Stimulated activated CD8-positive, alpha-beta memory T cell treated with anti-CD3 and anti-CD28 coated beads, Interleukin-7, amount 100 ng/mL, for 4 hours (primary cell): ENCODE measurements at regions not wholly inside any gene's neighbourhood (a gene's known extent, or its start where the extent isn't known, plus 50 kb on each side); places are given as distances from the start of the nearest gene placed in this dataset.

Source experiments
- DNase-seq, 2 donors: peaks; one replicate each; pipeline ENCODE4 v3.0.0-alpha.2; 2020; ENCODE audit warnings: low read depth in 2 of 2

DNA sequence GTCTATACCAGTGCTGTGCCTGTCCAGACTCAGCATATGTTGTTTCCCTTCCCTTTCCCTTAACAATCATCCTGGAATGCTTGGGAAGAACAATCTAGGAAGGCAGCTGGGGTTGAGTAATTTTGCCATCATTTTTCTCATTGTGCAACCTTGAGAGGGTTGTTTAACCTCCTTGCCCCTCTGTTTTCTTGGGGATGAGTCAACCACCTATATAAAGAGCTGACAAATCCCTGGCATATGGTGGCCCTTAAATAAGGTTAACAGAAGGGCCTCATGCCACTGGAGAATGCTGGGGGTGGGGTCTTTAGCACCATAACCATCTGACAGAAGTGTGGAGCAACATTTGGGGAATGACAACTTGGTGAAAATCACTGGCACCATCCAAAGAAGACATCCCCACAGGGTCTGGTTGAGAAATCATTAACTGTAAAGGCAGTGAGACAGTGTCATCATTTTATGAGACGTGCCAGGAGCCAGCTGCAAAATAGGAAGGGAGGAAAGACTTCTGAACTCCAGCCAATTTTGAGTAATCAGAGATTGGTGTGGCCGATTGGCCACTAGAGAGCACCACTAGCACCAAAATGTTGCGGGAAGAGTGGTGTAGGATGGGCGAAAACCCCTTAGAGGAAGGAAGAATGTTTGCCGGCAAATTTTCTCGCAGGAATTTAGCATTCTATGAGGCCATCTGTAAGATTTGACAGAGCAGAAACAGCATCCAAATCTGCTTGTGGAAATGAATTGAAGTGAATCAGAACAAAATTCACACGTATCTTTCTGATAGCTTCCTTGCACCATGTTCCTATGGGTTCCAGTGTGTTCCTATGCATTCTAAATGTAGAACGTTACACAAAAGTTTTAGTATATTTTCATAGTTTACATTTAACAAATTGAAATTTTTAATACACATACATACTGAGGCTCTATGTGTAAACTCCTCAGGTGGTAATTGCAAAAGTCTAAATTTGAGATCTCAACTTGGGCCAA is 113.8 kb downstream of the MSX2 start:
- no peak for DNase-seq

GRCh38 chr5:174834081-174834480 is 109.7 kb downstream of the MSX2 start:
- no peak for DNase-seq

- DNase-seq = no peak
Measured at GRCh38 chr5:174832811-174833210, 108.4 kb downstream of the MSX2 start.

- no peak for DNase-seq
Measured at GRCh38 chr5:174832025-174832424, 107.6 kb downstream of the MSX2 start.

- no peak for DNase-seq
Measured at GRCh38 chr5:174831031-174831660, 106.8 kb downstream of the MSX2 start.

- DNase-seq = no peak
Measured at GRCh38 chr5:174829511-174829864, 105.1 kb downstream of the MSX2 start.

- DNase-seq = no peak
Measured at GRCh38 chr5:174828804-174829510, 104.6 kb downstream of the MSX2 start.

DNA sequence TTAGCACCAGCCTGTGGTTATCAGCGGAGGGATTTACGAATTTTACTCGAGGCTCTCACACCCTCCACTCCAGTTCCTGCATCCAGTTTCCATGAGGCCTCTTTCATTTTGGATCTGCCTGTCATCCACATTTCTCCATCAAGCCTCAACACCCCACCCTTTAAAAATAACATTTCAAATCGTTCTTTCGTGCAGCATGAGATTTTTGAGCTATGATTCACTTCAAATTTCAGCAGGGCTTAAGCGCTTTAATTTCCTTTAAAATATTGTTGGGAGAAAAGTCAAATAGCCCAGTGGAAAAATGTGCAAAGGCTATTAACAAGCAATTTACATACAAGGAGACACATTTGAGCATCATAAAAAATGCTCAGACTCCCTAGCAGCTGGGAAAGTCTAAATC is 103.2 kb downstream of the MSX2 start:
- no peak for DNase-seq

GRCh38 chr5:174825587-174825986 is 101.2 kb downstream of the MSX2 start:
- no peak for DNase-seq

- DNase-seq = no peak
Measured at GRCh38 chr5:174818430-174818829, 94.0 kb downstream of the MSX2 start.

DNA sequence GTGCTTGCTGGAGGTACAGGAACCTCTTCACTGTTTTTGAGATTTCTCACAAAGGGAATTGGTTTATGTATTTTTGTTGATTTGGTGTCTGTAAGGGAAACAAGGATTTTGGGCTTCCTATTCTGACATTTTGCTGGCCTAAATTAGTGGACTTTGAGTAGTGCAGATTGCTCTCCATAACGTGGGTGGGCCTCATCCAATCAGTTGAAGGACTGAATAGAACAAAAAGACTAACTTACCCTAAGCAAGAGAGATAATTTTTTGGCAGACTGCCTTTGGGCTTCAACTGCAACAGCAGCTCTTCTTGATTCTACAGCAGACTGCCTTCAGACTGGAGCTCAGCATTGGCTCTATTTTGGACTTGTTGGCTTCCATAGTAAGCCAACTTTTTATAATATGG is 93.2 kb downstream of the MSX2 start:
- no peak for DNase-seq

DNA sequence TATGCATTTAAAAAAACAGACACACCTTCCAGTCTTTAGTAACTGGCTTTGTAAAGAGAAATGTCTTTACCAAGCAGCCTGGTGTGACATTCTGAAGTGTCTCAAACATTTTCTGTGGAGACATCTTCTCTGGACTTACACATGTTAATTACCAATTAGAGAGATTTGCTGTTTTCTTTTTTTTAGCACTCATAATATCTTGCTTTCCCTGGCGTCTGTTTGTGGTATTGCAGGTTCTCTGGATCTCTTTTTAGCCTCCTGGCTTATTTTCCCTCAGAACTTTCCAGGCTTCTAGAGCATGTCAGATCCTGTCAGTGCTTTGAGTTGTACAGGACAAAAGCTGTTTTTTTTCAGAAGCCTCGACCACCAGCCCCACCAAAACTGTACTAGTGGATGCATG is 92.5 kb downstream of the MSX2 start:
- no peak for DNase-seq

DNA sequence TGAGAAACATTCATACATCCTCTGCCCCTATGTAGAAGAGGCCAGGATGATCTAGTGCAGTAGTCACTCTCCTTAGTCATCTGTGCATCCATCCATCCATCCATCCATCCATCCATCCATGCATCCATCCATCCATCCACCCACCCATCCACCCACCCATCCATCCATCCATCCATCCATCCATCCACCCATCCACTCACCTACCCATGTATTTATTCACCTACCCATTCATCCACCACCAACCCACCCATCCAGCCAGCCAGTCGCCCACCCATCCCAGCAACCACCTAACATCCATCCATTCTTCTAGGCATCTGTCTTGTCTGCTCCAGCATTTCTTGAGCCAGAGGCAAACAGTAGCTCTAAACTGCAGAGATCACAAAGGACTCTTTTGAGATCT is 87.1 kb downstream of the MSX2 start:
- DNase-seq = no peak

DNA sequence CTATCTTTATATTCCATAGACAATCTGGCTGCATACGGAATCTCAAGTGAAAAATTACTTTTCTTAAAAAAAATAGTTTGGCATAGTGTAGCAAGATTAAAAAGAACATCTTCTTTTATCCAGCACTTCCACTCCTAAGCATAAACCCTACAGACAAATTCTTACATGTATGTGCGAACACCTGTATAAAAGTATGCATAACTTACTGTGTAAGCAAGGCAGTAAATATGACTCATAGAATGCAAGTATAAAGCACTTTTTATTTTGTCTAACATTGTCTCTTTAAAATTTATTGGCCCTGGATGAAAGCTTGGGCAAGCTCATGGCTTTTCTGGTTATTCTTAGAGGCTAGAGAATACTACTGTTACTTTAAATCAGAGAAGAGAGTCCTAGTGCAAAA is 86.4 kb downstream of the MSX2 start:
- DNase-seq = no peak

- DNase-seq = no peak
Measured at GRCh38 chr5:174807471-174807870, 83.1 kb downstream of the MSX2 start.

GRCh38 chr5:174806729-174807128 is 82.3 kb downstream of the MSX2 start:
- no peak for DNase-seq

- no peak for DNase-seq
Measured at GRCh38 chr5:174801798-174802197, 77.4 kb downstream of the MSX2 start.

DNA sequence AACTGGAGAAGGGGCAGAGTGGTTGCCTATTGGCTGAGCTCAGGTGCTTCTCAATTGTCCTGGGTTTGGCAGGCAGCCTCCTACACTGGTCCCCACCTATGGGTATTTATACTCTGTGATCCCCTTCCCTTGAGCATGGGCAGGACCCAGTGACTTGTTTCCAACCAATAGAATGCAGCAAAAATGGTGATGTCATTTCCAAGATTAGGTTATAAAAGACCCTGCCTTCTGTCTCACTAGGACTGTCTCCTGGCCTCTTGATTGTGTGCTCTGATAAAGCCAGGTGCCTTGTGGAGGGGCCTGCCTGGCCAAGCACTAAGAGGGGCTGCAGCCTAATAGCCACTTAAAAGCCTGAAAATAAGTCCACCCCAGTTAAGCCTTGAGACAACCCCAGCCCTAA is 76.1 kb downstream of the MSX2 start:
- no peak for DNase-seq

DNA sequence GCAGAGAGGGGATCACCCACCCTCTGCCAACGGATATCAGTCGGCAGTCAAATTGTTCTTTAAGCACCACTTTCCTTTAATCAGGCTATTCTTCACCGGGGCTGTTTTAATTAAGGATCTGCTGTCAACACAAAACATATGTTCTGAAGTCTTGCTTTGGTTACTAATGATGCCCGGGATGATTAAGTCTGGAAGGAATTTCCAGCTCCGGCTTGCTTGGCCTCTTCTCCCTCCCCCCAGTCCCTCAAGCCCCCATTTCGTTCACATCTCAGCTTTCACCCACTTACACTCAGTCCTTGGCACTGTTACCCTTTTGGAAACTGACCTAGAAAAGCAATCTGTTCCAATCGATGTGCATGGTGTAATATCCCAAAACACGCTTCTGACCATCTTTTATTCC is 74.7 kb downstream of the MSX2 start:
- DNase-seq = no peak

DNA sequence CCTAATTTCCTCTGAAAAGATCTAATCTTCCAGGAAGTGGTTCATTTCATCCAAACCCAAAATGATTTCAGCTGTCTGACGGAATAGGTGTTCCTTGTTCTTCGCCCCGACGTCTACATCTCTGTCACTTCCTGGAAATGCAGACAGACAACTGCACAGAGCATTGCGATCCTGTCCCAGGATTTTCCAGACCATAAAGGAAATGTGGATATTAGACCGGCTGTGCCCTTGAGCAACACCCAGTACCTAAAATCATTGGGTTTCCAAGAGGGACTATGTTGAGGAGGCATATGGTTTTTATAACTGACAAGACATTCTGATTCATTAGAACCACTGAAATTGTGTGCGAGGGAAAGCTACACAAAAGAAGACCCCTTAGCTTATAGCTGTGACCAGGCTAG is 74.2 kb downstream of the MSX2 start:
- no peak for DNase-seq

DNA sequence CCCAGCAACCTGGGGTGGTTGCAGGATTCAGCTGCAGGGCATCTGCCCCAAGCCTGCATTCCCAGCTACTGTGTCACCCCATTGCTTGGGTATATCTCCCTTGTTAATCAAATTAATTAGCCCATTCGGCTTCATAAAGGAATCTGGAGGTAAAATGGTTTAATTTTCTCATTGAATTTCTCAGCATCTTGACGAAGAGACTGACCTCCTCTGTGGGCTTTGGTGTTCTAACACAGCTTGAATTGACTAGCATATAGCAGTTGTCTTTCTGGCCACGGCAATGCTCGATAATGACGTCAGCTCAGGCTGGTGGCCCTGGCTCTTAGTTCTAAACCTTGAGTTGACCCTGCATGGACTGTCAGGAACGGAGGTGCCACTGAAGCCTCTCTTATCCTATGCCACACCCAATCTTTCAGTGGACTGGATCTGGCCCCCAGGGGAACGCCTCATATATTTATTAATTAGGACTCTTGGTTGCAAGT is 72.4 kb downstream of the MSX2 start:
- DNase-seq = no peak

DNA sequence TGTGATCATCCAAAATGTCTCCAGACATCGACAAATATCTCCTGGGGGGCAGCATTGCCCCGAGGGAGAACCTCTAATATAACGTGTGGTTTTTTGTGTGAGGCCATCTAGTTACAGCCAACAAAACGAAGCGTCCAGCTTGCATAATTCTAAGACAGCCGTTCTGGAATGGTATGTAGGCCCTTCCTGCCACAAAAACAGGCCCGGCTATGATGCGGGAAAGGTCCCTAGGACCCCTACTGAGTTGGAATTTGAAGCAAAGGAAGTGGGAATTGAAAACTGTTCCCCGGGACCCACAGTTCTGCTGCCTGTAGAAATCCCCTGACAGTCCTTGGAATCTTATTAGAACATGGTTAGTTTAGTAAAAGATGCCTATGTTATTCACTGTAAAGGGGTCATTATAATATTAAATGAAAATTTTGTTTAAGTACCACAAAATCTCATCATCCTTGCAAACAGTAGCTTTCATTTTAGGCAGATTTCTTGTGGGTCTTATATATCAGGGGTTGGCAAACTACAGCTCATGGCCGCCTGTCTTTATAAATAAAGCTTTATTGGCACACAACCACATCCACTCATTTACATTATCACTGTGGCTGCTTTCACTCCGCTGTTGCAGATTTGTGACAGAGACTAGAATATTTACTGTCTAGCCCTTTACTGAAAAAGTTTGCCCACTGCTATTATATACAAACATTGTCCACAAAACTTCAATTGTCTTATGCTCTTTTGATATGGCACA is 70.7 kb downstream of the MSX2 start:
- DNase-seq = no peak
